ENCODE measurements at regions not wholly inside any gene's neighbourhood (a gene's known extent, or its start where the extent isn't known, plus 50 kb on each side); places are given as distances from the start of the nearest gene placed in this dataset.

DNA sequence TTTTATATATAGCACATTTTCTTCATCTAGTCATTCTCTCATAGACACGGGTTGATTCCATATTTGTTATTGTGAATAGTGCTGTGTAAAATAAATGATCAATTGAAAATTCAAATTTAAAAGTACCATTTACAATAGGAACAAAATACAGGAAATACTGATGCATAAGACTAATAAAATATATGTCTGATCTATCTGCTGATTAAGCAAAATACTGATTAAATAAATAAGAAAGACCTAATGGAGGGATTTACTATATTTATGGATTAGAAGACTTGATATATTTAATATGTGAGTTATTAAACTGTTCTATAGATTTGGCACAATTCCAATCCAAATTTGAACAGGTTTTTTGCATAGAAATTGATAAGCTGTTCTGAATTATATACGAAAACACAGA, 1044.8 kb upstream of the ADGRL2 start:
- H3K4me3 ChIP-seq (ENCODE audit: low read length): no peak overlapping the region
- DNase-seq (ENCODE audit: low read depth): no peak
- TF ChIP-seq, protein P1, sequence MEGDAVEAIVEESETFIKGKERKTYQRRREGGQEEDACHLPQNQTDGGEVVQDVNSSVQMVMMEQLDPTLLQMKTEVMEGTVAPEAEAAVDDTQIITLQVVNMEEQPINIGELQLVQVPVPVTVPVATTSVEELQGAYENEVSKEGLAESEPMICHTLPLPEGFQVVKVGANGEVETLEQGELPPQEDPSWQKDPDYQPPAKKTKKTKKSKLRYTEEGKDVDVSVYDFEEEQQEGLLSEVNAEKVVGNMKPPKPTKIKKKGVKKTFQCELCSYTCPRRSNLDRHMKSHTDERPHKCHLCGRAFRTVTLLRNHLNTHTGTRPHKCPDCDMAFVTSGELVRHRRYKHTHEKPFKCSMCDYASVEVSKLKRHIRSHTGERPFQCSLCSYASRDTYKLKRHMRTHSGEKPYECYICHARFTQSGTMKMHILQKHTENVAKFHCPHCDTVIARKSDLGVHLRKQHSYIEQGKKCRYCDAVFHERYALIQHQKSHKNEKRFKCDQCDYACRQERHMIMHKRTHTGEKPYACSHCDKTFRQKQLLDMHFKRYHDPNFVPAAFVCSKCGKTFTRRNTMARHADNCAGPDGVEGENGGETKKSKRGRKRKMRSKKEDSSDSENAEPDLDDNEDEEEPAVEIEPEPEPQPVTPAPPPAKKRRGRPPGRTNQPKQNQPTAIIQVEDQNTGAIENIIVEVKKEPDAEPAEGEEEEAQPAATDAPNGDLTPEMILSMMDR (conservative IDR thresholded peaks at IDR 0.05; ENCODE audit: low read depth, low read length): no peak

GRCh38 chr1:80751204-80751603, 1049.5 kb upstream of the ADGRL2 start:
- TF ChIP-seq, protein P1 (conservative IDR thresholded peaks at IDR 0.05; ENCODE audit: low read depth, low read length): no peak
- H3K4me3 ChIP-seq (ENCODE audit: low read length): no peak overlapping the region
- DNase-seq (ENCODE audit: low read depth): no peak

DNA sequence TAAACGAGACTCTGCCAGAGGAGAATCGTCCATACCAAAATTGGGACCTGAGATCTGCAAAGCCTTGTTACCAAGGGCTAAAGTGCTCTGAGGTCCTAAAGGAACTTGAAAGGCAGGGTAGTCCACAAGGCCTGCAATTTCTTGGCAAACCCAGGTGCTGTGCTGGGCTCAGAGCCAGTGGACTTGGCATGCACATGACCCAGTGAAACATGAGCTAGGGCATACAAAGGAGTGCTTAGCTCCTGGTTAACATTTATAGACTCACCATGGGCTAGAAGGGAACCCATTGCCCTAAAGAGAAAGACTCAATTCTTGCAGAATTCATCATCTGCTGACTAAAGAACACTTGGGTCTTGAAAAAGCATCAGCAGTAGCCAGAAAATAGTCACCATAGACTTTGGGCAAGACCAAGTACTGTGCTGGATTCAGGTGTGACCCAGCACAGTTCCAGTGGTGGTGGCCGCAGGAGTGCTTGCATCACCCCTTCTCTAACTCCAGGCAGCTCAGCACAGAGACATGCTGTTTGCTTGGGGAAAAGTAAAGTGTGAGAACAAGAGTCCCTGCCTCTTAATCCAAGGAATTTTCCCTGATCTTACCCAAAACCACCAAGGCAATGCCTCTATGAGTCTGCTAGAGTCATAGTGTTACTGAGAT, 1069.4 kb upstream of the ADGRL2 start:
- TF ChIP-seq, protein P1 (conservative IDR thresholded peaks at IDR 0.05; ENCODE audit: low read depth, low read length): no peak
- H3K4me3 ChIP-seq (ENCODE audit: low read length): no peak overlapping the region
- DNase-seq (ENCODE audit: low read depth): peak; percentile 17

DNA sequence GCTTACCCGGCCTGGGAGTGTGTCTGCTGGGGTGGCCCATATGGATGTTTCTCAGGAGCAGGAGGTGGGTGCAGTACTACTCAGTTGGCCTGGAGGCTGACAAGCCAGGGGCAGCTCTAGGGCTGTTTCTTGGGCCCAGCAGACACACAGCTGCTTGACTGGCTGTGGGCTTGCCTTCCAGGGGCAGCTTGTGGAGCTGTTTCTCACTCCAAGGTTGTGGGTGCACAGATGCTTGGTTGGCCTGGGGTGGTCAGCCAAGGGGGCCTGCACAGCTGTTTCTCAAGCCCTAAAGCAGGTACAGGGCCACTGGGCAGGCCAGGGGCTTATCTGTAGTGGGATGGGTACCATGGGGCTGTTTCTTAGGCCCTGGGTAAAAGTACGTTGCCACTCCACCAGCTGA, 1078.1 kb upstream of the ADGRL2 start:
- TF ChIP-seq, protein P1 (conservative IDR thresholded peaks at IDR 0.05; ENCODE audit: low read depth, low read length): no peak
- H3K4me3 ChIP-seq (ENCODE audit: low read length): no peak overlapping the region
- no peak for DNase-seq (ENCODE audit: low read depth)

DNA sequence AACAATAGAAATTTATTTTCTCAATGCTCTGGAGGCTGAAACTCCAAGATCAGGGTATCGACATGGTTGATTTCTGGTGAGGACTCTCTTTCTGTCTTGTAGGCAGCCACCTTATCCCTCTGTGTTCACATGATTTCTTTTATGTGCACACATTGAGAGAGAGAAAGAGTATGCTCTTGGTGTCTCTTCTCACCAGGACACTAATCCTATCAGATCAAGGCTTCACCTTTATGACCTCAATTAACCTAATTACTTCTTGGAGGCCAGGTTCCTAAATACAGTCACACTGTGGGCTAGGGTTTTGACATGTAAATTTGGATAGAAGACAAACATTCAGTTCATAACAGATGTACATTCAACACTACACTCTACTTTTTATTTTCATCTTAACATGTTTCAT, 1094.2 kb upstream of the ADGRL2 start:
- no peak overlapping the region for H3K4me3 ChIP-seq (ENCODE audit: low read length)
- no peak for DNase-seq (ENCODE audit: low read depth)
- TF ChIP-seq, protein P1 (conservative IDR thresholded peaks at IDR 0.05; ENCODE audit: low read depth, low read length): no peak

- no peak overlapping the region for H3K4me3 ChIP-seq (ENCODE audit: low read length)
- TF ChIP-seq, protein P1 (conservative IDR thresholded peaks at IDR 0.05; ENCODE audit: low read depth, low read length): no peak
- DNase-seq (ENCODE audit: low read depth): no peak
Measured at GRCh38 chr1:80678438-80678837, 1122.3 kb upstream of the ADGRL2 start.

- no peak for DNase-seq (ENCODE audit: low read depth)
Measured at GRCh38 chr1:80675454-80675853, 1125.3 kb upstream of the ADGRL2 start.

More at GRCh38 chr1:80675454-80675853, 1125.3 kb upstream of the ADGRL2 start:
- no peak overlapping the region for H3K4me3 ChIP-seq (ENCODE audit: low read length)
- TF ChIP-seq, protein P1 (conservative IDR thresholded peaks at IDR 0.05; ENCODE audit: low read depth, low read length): no peak
